Neutrophil (primary cell): ENCODE measurements at regions not wholly inside any gene's neighbourhood (a gene's known extent, or its start where the extent isn't known, plus 50 kb on each side); places are given as distances from the start of the nearest gene placed in this dataset.
A peak's percentile ranks its signal among the peaks of the same experiment; 100 is the strongest.

Experiments
- H3K27ac ChIP-seq: fragments of 200-600 bp; sonication (generic); 2 replicates; pipeline ENCODE4 v1.5.1; 2016; ENCODE audit warnings: mild to moderate bottlenecking, moderate library complexity
- H3K27me3 ChIP-seq: fragments of 200-600 bp; sonication (generic); 2 replicates; pipeline ENCODE4 v1.6.0; 2016; ENCODE audit warnings: mild to moderate bottlenecking
- H3K36me3 ChIP-seq: fragments of 200-600 bp; sonication (generic); 2 replicates; pipeline ENCODE4 v1.5.1; 2017
- H3K4me1 ChIP-seq, 2 experiments: fragments of 200-600 bp in 1 of 2; sonication (generic) in 1 of 2; 1 replicate in 1 of 2; 2 replicates in 1 of 2; pipeline versions ENCODE4 v1.5.1 to v1.6.1; 2013 to 2016; ENCODE audit warnings: low read depth in 1 of 2, low read length in 1 of 2, mild to moderate bottlenecking in 1 of 2, moderate library complexity in 1 of 2; ENCODE audit not compliant: control insufficient read depth in 1 of 2, insufficient read depth in 1 of 2
- H3K4me3 ChIP-seq, 2 experiments: fragments of 200-600 bp in 1 of 2; sonication (generic) in 1 of 2; 1 replicate in 1 of 2; 2 replicates in 1 of 2; pipeline ENCODE4 v1.5.1; 2013 to 2016; ENCODE audit warnings: low read depth in 1 of 2, low read length in 1 of 2, mild to moderate bottlenecking in 1 of 2, moderate library complexity in 1 of 2
- H3K9me3 ChIP-seq: fragments of 200-600 bp; sonication (generic); 2 replicates; pipeline ENCODE4 v1.5.1; 2016
- TF ChIP-seq, protein P1 (sequence below): fragments of 200-600 bp; sonication (generic); IDR thresholded peaks from 2 replicates; pipeline ENCODE4 v1.5.1; 2016; ENCODE audit warnings: antibody characterized with exemption

- Histone ChIP-seq H3K27ac (peak overlapping the region; percentile 84), H3K9me3 (no peaks in the 10 kb centered on the region), H3K4me3 (peak overlapping the region in 1 of 2 experiments; percentile 26), H3K4me1 (peaks cover 70 to 75% of the 10 kb centered on the region in 2 experiments), H3K27me3 (no peaks in the 10 kb centered on the region), H3K36me3 (no peaks in the 10 kb centered on the region)
- TF ChIP-seq, protein P1, sequence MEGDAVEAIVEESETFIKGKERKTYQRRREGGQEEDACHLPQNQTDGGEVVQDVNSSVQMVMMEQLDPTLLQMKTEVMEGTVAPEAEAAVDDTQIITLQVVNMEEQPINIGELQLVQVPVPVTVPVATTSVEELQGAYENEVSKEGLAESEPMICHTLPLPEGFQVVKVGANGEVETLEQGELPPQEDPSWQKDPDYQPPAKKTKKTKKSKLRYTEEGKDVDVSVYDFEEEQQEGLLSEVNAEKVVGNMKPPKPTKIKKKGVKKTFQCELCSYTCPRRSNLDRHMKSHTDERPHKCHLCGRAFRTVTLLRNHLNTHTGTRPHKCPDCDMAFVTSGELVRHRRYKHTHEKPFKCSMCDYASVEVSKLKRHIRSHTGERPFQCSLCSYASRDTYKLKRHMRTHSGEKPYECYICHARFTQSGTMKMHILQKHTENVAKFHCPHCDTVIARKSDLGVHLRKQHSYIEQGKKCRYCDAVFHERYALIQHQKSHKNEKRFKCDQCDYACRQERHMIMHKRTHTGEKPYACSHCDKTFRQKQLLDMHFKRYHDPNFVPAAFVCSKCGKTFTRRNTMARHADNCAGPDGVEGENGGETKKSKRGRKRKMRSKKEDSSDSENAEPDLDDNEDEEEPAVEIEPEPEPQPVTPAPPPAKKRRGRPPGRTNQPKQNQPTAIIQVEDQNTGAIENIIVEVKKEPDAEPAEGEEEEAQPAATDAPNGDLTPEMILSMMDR = no peak
Observed at GRCh38 chr5:54616518-54617220, 99.1 kb downstream of the SNX18 start.

GRCh38 chr5:54616031-54616430, 98.5 kb downstream of the SNX18 start:
- peaks cover 70 to 75% of the 10 kb centered on the region in 2 experiments for H3K4me1 ChIP-seq
- no peaks in the 10 kb centered on the region for H3K9me3 ChIP-seq
- H3K4me3 ChIP-seq = peak overlapping the region in 1 of 2 experiments; percentile 22
- H3K27me3 ChIP-seq = no peaks in the 10 kb centered on the region
- H3K36me3 ChIP-seq = no peaks in the 10 kb centered on the region
- peak overlapping the region; percentile 84 for H3K27ac ChIP-seq
- TF ChIP-seq, protein P1 = no peak

- H3K9me3 ChIP-seq = no peaks in the 10 kb centered on the region
- H3K36me3 ChIP-seq = no peaks in the 10 kb centered on the region
- no peaks in the 10 kb centered on the region for H3K27me3 ChIP-seq
- TF ChIP-seq, protein P1 = no peak
- H3K4me3 ChIP-seq = peak overlapping the region in 1 of 2 experiments; percentile 22
- H3K4me1 ChIP-seq = peaks cover 70 to 75% of the 10 kb centered on the region in 2 experiments
- H3K27ac ChIP-seq = peak overlapping the region; percentile 84
Observed at GRCh38 chr5:54615381-54615780, 97.8 kb downstream of the SNX18 start.

GRCh38 chr5:54612711-54613110, 95.2 kb downstream of the SNX18 start:
- TF ChIP-seq, protein P1 = no peak
- no peaks in the 10 kb centered on the region for H3K36me3 ChIP-seq
- no peak overlapping the region for H3K4me3 ChIP-seq
- peaks cover 81 to 86% of the 10 kb centered on the region in 2 experiments for H3K4me1 ChIP-seq
- H3K27ac ChIP-seq = peak overlapping the region; percentile 89
- H3K9me3 ChIP-seq = no peaks in the 10 kb centered on the region
- H3K27me3 ChIP-seq = no peaks in the 10 kb centered on the region

- H3K4me1 ChIP-seq = peaks cover 74 to 83% of the 10 kb centered on the region in 2 experiments
- no peaks in the 10 kb centered on the region for H3K36me3 ChIP-seq
- TF ChIP-seq, protein P1 = no peak
- H3K27ac ChIP-seq = peak overlapping the region; percentile 89
- H3K4me3 ChIP-seq = peak overlapping the region in 1 of 2 experiments; percentile 28
- no peaks in the 10 kb centered on the region for H3K9me3 ChIP-seq
- no peaks in the 10 kb centered on the region for H3K27me3 ChIP-seq
Observed at GRCh38 chr5:54611290-54611951, 93.9 kb downstream of the SNX18 start.
